Spleen (tissue), 11 donors: ENCODE measurements at regions not wholly inside any gene's neighbourhood (a gene's known extent, or its start where the extent isn't known, plus 50 kb on each side); places are given as distances from the start of the nearest gene placed in this dataset.
"Not testable (repeated sequence)": the region's sequence is repeated elsewhere in the genome, so short reads cannot be mapped to it uniquely, and the experiment has no call there.

ENCODE experiments used
- DNase-seq: peaks from one replicate; pipeline ENCODE4 v3.0.0-alpha.2; 2020
- H3K27ac ChIP-seq, 8 donors: fragments of 200-600 bp; sonication (generic) in 7 of 8; 1 replicate in 4 of 8; 2 replicates in 4 of 8; pipeline versions ENCODE4 v1.5.0 to v1.8.0; 2016 to 2021; ENCODE audit warnings: inconsistent platforms in 4 of 8, mild to moderate bottlenecking in 4 of 8, moderate library complexity in 1 of 8
- H3K27me3 ChIP-seq, 7 donors: fragments of 200-600 bp; sonication (generic) in 6 of 7; replicated peaks in 1 of 7; 1 replicate in 4 of 7; 2 replicates in 3 of 7; pipeline versions ENCODE4 v1.5.0 to v1.8.0; 2016 to 2021; ENCODE audit warnings: inconsistent platforms in 3 of 7, mild to moderate bottlenecking in 1 of 7
- H3K36me3 ChIP-seq, 6 donors: fragments of 200-600 bp; sonication (generic) in 5 of 6; 1 replicate in 4 of 6; 2 replicates in 2 of 6; pipeline versions ENCODE4 v1.5.0 to v1.8.0; 2016 to 2021; ENCODE audit warnings: inconsistent platforms in 2 of 6
- H3K4me1 ChIP-seq, 6 donors: fragments of 200-600 bp; sonication (generic) in 5 of 6; 1 replicate in 3 of 6; 2 replicates in 3 of 6; pipeline versions ENCODE4 v1.5.0 to v1.8.0; 2016 to 2021; ENCODE audit warnings: inconsistent platforms in 3 of 6
- H3K4me3 ChIP-seq, 8 donors: fragments of 200-600 bp; sonication (generic) in 7 of 8; 1 replicate in 4 of 8; 2 replicates in 4 of 8; pipeline versions ENCODE4 v1.5.0 to v1.8.0; 2016 to 2021; ENCODE audit warnings: inconsistent platforms in 4 of 8, mild to moderate bottlenecking in 4 of 8, moderate library complexity in 2 of 8
- H3K9me3 ChIP-seq, 8 donors: fragments of 200-600 bp; sonication (generic) in 7 of 8; 1 replicate in 4 of 8; 2 replicates in 4 of 8; pipeline versions ENCODE4 v1.5.0 to v1.8.0; 2016 to 2021; ENCODE audit warnings: inconsistent platforms in 4 of 8
- POLR2A ChIP-seq, 3 donors: fragments of 450-650 bp; IDR thresholded peaks; one replicate each; pipeline ENCODE4 v1.5.1; 2017; ENCODE audit warnings: antibody characterized with exemption in 3 of 3, mild to moderate bottlenecking in 1 of 3
- POLR2AphosphoS5 ChIP-seq, 3 donors: sonication (generic); formaldehyde crosslinking; IDR thresholded peaks; one replicate each; pipeline ENCODE4 v1.5.1; 2017; ENCODE audit warnings: antibody characterized with exemption in 3 of 3
- WGBS, 5 donors: extraction: QIAGEN DNeasy Blood & Tissue Kit in 3 of 5; methylation state at CpG; one replicate each; pipeline versions ENCODE4 v1.1.5 to v1.1.7; 2013 to 2018; 5-methylcytosine and 5-hydroxymethylcytosine counted together
- intact Hi-C: fragments of 100-400 bp; cut with DNase I; formaldehyde crosslinking; loops from one replicate; pipeline ENCODE4 v1.15.0; 2023; ENCODE audit warnings: low total_unique reads
- TF ChIP-seq, protein P1 (sequence below), 11 experiments: fragments of 200-600 bp in 7 of 11; fragments of 450-650 bp in 4 of 11; sonication (generic) in 4 of 11; IDR thresholded peaks in 8 of 11; conservative IDR thresholded peaks in 3 of 11; 1 replicate in 7 of 11; 2 replicates in 4 of 11; pipeline versions ENCODE4 v1.4.0 to v1.8.0; 2016 to 2021; ENCODE audit warnings: antibody characterized with exemption in 11 of 11, inconsistent platforms in 4 of 11, mild to moderate bottlenecking in 1 of 11
- donor health status: healthy with polysubstance abuse.
- donor health status: DM: no; HTN: no; CAD: no; lungs with moderate emphysema.
- donor health status: DM: no; HTN: no; CAD: no.
- donor health status: Bipolar disorder and iron deficiency.
- donor health status: healthy.
- donor health status: DM: no; HTN: no; CAD: no.
- donor health status: DM: yes; HTN: yes; CAD: no.

DNA sequence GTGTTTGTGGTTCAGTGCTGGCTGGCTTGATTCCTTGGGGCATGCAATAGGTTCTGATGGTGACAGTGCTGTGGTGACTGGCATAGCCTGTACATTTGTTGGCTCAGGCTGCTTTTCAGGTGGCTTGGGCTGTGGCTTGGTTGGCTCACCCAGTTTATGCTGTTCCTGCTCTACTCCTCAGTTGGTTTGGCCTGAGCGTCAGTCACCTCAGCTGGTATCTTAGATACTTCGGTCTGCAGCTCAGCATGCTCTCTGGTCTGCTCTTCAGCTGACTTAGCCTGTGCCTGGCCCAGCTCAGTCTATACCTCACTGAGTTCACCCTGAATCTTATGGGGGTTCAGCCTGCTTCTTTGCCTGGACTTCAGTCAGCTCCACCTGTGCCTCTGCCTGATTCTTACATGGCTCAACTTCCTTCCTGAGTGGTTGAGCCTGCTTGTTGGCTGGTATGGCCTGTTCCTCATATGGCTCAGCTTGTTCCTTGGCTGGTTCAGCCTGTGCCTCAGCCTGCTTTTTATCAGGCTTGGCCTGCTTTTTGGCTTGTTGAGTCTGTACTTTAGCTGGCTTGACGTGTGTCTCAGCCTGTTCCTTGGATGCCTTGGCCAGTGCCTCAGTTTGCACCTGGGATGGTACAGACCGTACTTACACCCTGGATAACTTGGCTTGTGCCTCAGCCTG, 170.6 kb downstream of the MSN start:
- Histone ChIP-seq H3K36me3 (no peaks in the 10 kb centered on the region), H3K27me3 (no peaks in the 10 kb centered on the region), H3K4me1 (no peaks in the 10 kb centered on the region), H3K4me3 (no peak overlapping the region), H3K27ac (no peak overlapping the region), H3K9me3 (peaks cover 0 to 3% (median 0%) of the 10 kb centered on the region in 8 donors)
- WGBS, 5 donors = 72 to 93% (median 81%) methylated on average over 2 to 4 of the region's 4 CpGs
- no peak for DNase-seq
- TF ChIP-seq, protein P1, sequence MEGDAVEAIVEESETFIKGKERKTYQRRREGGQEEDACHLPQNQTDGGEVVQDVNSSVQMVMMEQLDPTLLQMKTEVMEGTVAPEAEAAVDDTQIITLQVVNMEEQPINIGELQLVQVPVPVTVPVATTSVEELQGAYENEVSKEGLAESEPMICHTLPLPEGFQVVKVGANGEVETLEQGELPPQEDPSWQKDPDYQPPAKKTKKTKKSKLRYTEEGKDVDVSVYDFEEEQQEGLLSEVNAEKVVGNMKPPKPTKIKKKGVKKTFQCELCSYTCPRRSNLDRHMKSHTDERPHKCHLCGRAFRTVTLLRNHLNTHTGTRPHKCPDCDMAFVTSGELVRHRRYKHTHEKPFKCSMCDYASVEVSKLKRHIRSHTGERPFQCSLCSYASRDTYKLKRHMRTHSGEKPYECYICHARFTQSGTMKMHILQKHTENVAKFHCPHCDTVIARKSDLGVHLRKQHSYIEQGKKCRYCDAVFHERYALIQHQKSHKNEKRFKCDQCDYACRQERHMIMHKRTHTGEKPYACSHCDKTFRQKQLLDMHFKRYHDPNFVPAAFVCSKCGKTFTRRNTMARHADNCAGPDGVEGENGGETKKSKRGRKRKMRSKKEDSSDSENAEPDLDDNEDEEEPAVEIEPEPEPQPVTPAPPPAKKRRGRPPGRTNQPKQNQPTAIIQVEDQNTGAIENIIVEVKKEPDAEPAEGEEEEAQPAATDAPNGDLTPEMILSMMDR (IDR thresholded peaks at IDR 0.05 in 8 of 11, conservative IDR thresholded peaks at IDR 0.05 in 3 of 11) = no peak
- TF ChIP-seq POLR2AphosphoS5 (IDR thresholded peaks at IDR 0.05) (no peak), POLR2A (IDR thresholded peaks at IDR 0.05) (no peak)
- intact Hi-C loops = no loop called here

GRCh38 chrX:65831268-65831667, 163.8 kb downstream of the MSN start:
- Histone ChIP-seq H3K27me3 (no peaks in the 10 kb centered on the region), H3K36me3 (no peaks in the 10 kb centered on the region), H3K4me3 (no peak overlapping the region), H3K4me1 (no peaks in the 10 kb centered on the region), H3K27ac (no peak overlapping the region), H3K9me3 (peaks cover 0 to 2% (median 0%) of the 10 kb centered on the region in 8 donors)
- 48 to 85% (median 82%) methylated on average over 2 of the region's 2 CpGs for WGBS, 5 donors
- TF ChIP-seq, protein P1 (IDR thresholded peaks at IDR 0.05 in 8 of 11, conservative IDR thresholded peaks at IDR 0.05 in 3 of 11) = no peak
- no peak for TF ChIP-seq POLR2A (IDR thresholded peaks at IDR 0.05)
- TF ChIP-seq POLR2AphosphoS5 (IDR thresholded peaks at IDR 0.05) = no peak
- DNase-seq = no peak
- intact Hi-C loops = no loop called here

DNA sequence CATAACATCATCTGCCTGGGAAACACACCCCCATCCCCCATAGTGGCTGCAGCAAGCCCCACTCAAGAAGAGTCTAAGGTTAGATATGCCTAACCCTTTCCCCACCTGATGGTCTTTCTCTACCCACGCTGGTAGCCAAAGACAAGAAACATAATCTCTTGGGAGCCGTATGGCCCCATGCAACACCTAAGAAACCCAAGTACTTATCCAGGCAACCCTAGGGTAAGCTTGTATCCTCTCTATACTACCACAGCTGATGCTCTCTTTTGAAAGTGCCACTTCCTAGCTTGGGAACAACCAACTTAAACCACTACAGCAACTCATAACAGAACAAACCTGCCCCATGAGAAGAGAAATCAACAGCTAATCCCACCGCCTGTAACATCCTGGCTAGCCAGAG, 161.1 kb downstream of the MSN start:
- WGBS, 5 donors = 68 to 100% (median 91%) methylated on average over 2 to 3 of the region's 3 CpGs
- H3K4me3 ChIP-seq = no peak overlapping the region
- no peaks in the 10 kb centered on the region for H3K9me3 ChIP-seq
- intact Hi-C loops = no loop called here
- no peak overlapping the region for H3K27ac ChIP-seq
- H3K36me3 ChIP-seq = no peaks in the 10 kb centered on the region
- no peaks in the 10 kb centered on the region for H3K27me3 ChIP-seq
- DNase-seq = no peak
- TF ChIP-seq, protein P1 (IDR thresholded peaks at IDR 0.05 in 8 of 11, conservative IDR thresholded peaks at IDR 0.05 in 3 of 11) = no peak
- TF ChIP-seq POLR2A (IDR thresholded peaks at IDR 0.05) (no peak), POLR2AphosphoS5 (IDR thresholded peaks at IDR 0.05) (no peak)
- H3K4me1 ChIP-seq = no peaks in the 10 kb centered on the region

GRCh38 chrX:65825226-65825625, 157.8 kb downstream of the MSN start:
- H3K4me3 ChIP-seq, DNase-seq, H3K4me1 ChIP-seq, intact Hi-C loops, H3K9me3 ChIP-seq, H3K36me3 ChIP-seq, H3K27ac ChIP-seq: not testable (repeated sequence)
- 91 to 98% (median 92%) methylated on average over 4 of the region's 4 CpGs for WGBS, 5 donors
- H3K27me3 ChIP-seq = peaks cover 0 to 18% (median 0%) of the 10 kb centered on the region in 7 donors
